ENCODE measurements at regions not wholly inside any gene's neighbourhood (a gene's known extent, or its start where the extent isn't known, plus 50 kb on each side); places are given as distances from the start of the nearest gene placed in this dataset.

GRCh38 chr4:132792310-132792709 lies 356.8 kb upstream of the PCDH10 start:
- TF ChIP-seq POLR2AphosphoS5 (IDR thresholded peaks at IDR 0.05; ENCODE audit: low read depth, low read length) (no peak), CTCF (IDR thresholded peaks at IDR 0.05 in 2 of 3, conservative IDR thresholded peaks at IDR 0.05 in 1 of 3; ENCODE audit: borderline replicate concordance in 1 of 3, insufficient read depth in 1 of 3, low read depth in 2 of 3, low read length in 2 of 3) (no peak), EZH2 (IDR thresholded peaks at IDR 0.05) (no peak), ATF3 (IDR thresholded peaks at IDR 0.05) (no peak), POLR2A (IDR thresholded peaks at IDR 0.05; ENCODE audit: borderline replicate concordance, extremely low read depth, insufficient read depth, insufficient read length) (no peak), SIN3A (IDR thresholded peaks at IDR 0.05; ENCODE audit: low read depth) (no peak), ZNF274 (IDR thresholded peaks at IDR 0.05; ENCODE audit: low read depth, low read length) (no peak), CEBPB (IDR thresholded peaks at IDR 0.05; ENCODE audit: low read depth) (0 out of 2 replicates have a peak, but pooled peaks have one; percentile 18), CBX3 (IDR thresholded peaks at IDR 0.05; ENCODE audit: low read depth) (no peak), MAX (IDR thresholded peaks at IDR 0.05) (no peak), YY1 (IDR thresholded peaks at IDR 0.05; ENCODE audit: extremely low read depth, insufficient replicate concordance, low read depth, low read length) (no peak), REST (IDR thresholded peaks at IDR 0.05; ENCODE audit: low read depth) (no peak)
